ENCODE measurements at regions not wholly inside any gene's neighbourhood (a gene's known extent, or its start where the extent isn't known, plus 50 kb on each side); places are given as distances from the start of the nearest gene placed in this dataset.

GRCh38 chr13:73898276-73898675 is 235.9 kb downstream of the KLF12 start:
- H3K36me3 ChIP-seq (replicated peaks in 1 of 2; ENCODE audit: insufficient read depth in 1 of 2, low read depth in 2 of 2), result no peaks in the 10 kb centered on the region
- TF ChIP-seq POLR2A (IDR thresholded peaks at IDR 0.05), result no peak
- no peak for TF ChIP-seq CTCF (IDR thresholded peaks at IDR 0.05)
- DNase-seq (no peak), ATAC-seq (no peak)
- intact Hi-C loops (cut with DNase I), result no loop called here
- H3K9me3 ChIP-seq, result no peaks in the 10 kb centered on the region
- no peak overlapping the region for H3K4me3 ChIP-seq
- H3K4me1 ChIP-seq, result no peaks in the 10 kb centered on the region
- WGBS, 2 donors, result 74 to 75% methylated on average over 1 of the region's 1 CpG
- no peak overlapping the region for H3K27ac ChIP-seq
- no peaks in the 10 kb centered on the region for H3K27me3 ChIP-seq

GRCh38 chr13:73894995-73895571 is 239.1 kb downstream of the KLF12 start:
- H3K27ac ChIP-seq, result no peak overlapping the region
- TF ChIP-seq CTCF (IDR thresholded peaks at IDR 0.05) (no peak), POLR2A (IDR thresholded peaks at IDR 0.05) (no peak)
- no peaks in the 10 kb centered on the region for H3K9me3 ChIP-seq

GRCh38 chr13:73893833-73894232 is 240.4 kb downstream of the KLF12 start:
- TF ChIP-seq POLR2A (IDR thresholded peaks at IDR 0.05), result no peak
- no peak for TF ChIP-seq CTCF (IDR thresholded peaks at IDR 0.05)
- Histone ChIP-seq H3K9me3 (no peaks in the 10 kb centered on the region), H3K27me3 (no peaks in the 10 kb centered on the region), H3K27ac (no peak overlapping the region), H3K36me3 (replicated peaks in 1 of 2; ENCODE audit: insufficient read depth in 1 of 2, low read depth in 2 of 2) (no peaks in the 10 kb centered on the region), H3K4me3 (no peak overlapping the region), H3K4me1 (no peaks in the 10 kb centered on the region)
- DNase-seq (no peak), ATAC-seq (no peak)
- 51 to 56% methylated on average over 5 of the region's 5 CpGs for WGBS, 2 donors
- intact Hi-C loops (cut with DNase I), result no loop called here

More at GRCh38 chr13:73894995-73895571, 239.1 kb downstream of the KLF12 start:
- no peaks in the 10 kb centered on the region for H3K27me3 ChIP-seq
- no peaks in the 10 kb centered on the region for H3K36me3 ChIP-seq (replicated peaks in 1 of 2; ENCODE audit: insufficient read depth in 1 of 2, low read depth in 2 of 2)
- no peak for ATAC-seq
- WGBS, 2 donors, result 62 to 72% methylated on average over 4 of the region's 4 CpGs
- intact Hi-C loops (cut with DNase I), result no loop called here
- DNase-seq, result no peak
- no peaks in the 10 kb centered on the region for H3K4me1 ChIP-seq
- no peak overlapping the region for H3K4me3 ChIP-seq

GRCh38 chr13:73891805-73892204 is 242.4 kb downstream of the KLF12 start:
- no peaks in the 10 kb centered on the region for H3K36me3 ChIP-seq (replicated peaks in 1 of 2; ENCODE audit: insufficient read depth in 1 of 2, low read depth in 2 of 2)
- intact Hi-C loops (cut with DNase I), result no loop called here
- TF ChIP-seq POLR2A (IDR thresholded peaks at IDR 0.05) (no peak), CTCF (IDR thresholded peaks at IDR 0.05) (no peak)
- WGBS, 2 donors, result 43 to 46% methylated on average over 1 of the region's 1 CpG
- no peak overlapping the region for H3K4me3 ChIP-seq
- H3K4me1 ChIP-seq, result no peaks in the 10 kb centered on the region
- ATAC-seq (no peak), DNase-seq (no peak)
- H3K27me3 ChIP-seq, result no peaks in the 10 kb centered on the region
- no peaks in the 10 kb centered on the region for H3K9me3 ChIP-seq
- H3K27ac ChIP-seq, result no peak overlapping the region

GRCh38 chr13:73883162-73883561 is 251.0 kb downstream of the KLF12 start:
- Histone ChIP-seq H3K4me1 (no peaks in the 10 kb centered on the region), H3K4me3 (no peak overlapping the region), H3K27ac (no peak overlapping the region), H3K27me3 (no peaks in the 10 kb centered on the region), H3K9me3 (no peaks in the 10 kb centered on the region), H3K36me3 (replicated peaks in 1 of 2; ENCODE audit: insufficient read depth in 1 of 2, low read depth in 2 of 2) (no peaks in the 10 kb centered on the region)
- WGBS, 2 donors, result 36 to 39% methylated on average over 5 of the region's 5 CpGs
- intact Hi-C loops (cut with DNase I), result no loop called here
- ATAC-seq (no peak), DNase-seq (no peak)
- TF ChIP-seq CTCF (IDR thresholded peaks at IDR 0.05) (no peak), POLR2A (IDR thresholded peaks at IDR 0.05) (no peak)

Data from body of pancreas (tissue), 4 donors.